Superior temporal gyrus (tissue), 1 donor: ENCODE measurements at regions not wholly inside any gene's neighbourhood (a gene's known extent, or its start where the extent isn't known, plus 50 kb on each side); places are given as distances from the start of the nearest gene placed in this dataset.
A peak's percentile ranks its signal among the peaks of the same experiment; 100 is the strongest.
"Not testable (repeated sequence)": the region's sequence is repeated elsewhere in the genome, so short reads cannot be mapped to it uniquely, and the experiment has no call there.

ENCODE experiments used
- DNase-seq: peaks from one replicate; pipeline ENCODE4 v3.0.0-alpha.2; 2016; ENCODE audit errors: extremely low spot score

GRCh38 chr5:123721675-123722276 is 209.8 kb downstream of the CSNK1G3 start:
- DNase-seq = no peak

- no peak for DNase-seq
These were observed 209.0 kb downstream of the CSNK1G3 start for GRCh38 chr5:123720955-123721354.

GRCh38 chr5:123720339-123720738 is 208.4 kb downstream of the CSNK1G3 start:
- DNase-seq = no peak

- DNase-seq = no peak
These were observed 207.0 kb downstream of the CSNK1G3 start for GRCh38 chr5:123719004-123719403.

GRCh38 chr5:123718238-123718637 is 206.3 kb downstream of the CSNK1G3 start:
- DNase-seq = no peak

GRCh38 chr5:123717139-123717538 is 205.2 kb downstream of the CSNK1G3 start:
- DNase-seq = no peak

GRCh38 chr5:123710031-123710430 is 198.1 kb downstream of the CSNK1G3 start:
- DNase-seq = no peak

- DNase-seq = no peak
These were observed 197.4 kb downstream of the CSNK1G3 start for GRCh38 chr5:123709422-123709821.

- no peak for DNase-seq
These were observed 196.3 kb downstream of the CSNK1G3 start for GRCh38 chr5:123708074-123708806.

GRCh38 chr5:123706531-123706930 is 194.6 kb downstream of the CSNK1G3 start:
- no peak for DNase-seq

GRCh38 chr5:123705741-123706140 is 193.8 kb downstream of the CSNK1G3 start:
- DNase-seq = no peak

GRCh38 chr5:123701511-123702200 is 189.7 kb downstream of the CSNK1G3 start:
- DNase-seq = no peak

GRCh38 chr5:123700624-123701287 is 188.8 kb downstream of the CSNK1G3 start:
- no peak for DNase-seq

GRCh38 chr5:123699571-123699970 is 187.6 kb downstream of the CSNK1G3 start:
- DNase-seq = no peak

- DNase-seq = not testable (repeated sequence)
These were observed 187.0 kb downstream of the CSNK1G3 start for GRCh38 chr5:123698937-123699336.

GRCh38 chr5:123696921-123697341 is 185.0 kb downstream of the CSNK1G3 start:
- DNase-seq = peak; percentile 89

GRCh38 chr5:123690821-123691220 is 178.8 kb downstream of the CSNK1G3 start:
- DNase-seq = no peak

- no peak for DNase-seq
These were observed 169.1 kb downstream of the CSNK1G3 start for GRCh38 chr5:123681061-123681460.

GRCh38 chr5:123673107-123673506 is 161.1 kb downstream of the CSNK1G3 start:
- peak; percentile 13 for DNase-seq

- peak; percentile 19 for DNase-seq
These were observed 159.9 kb downstream of the CSNK1G3 start for GRCh38 chr5:123671711-123672456.

GRCh38 chr5:123671042-123671441 is 159.1 kb downstream of the CSNK1G3 start:
- peak; percentile 93 for DNase-seq
